ENCODE measurements at regions not wholly inside any gene's neighbourhood (a gene's known extent, or its start where the extent isn't known, plus 50 kb on each side); places are given as distances from the start of the nearest gene placed in this dataset.

GRCh38 chr2:23183733-23184132 lies 201.2 kb upstream of the KLHL29 start:
- no peak for DNase-seq

GRCh38 chr2:23198316-23199114 lies 186.5 kb upstream of the KLHL29 start:
- no peak for DNase-seq

- DNase-seq = no peak
Observed at GRCh38 chr2:23199115-23199918, 185.7 kb upstream of the KLHL29 start.

GRCh38 chr2:23200068-23200786 lies 184.8 kb upstream of the KLHL29 start:
- DNase-seq = no peak

- DNase-seq = no peak
Observed at GRCh38 chr2:23200787-23201114, 184.2 kb upstream of the KLHL29 start.

GRCh38 chr2:23203383-23203782 lies 181.6 kb upstream of the KLHL29 start:
- DNase-seq = no peak

- DNase-seq = no peak
Observed at GRCh38 chr2:23204685-23205242, 180.2 kb upstream of the KLHL29 start.

- no peak for DNase-seq
Observed at GRCh38 chr2:23206650-23207049, 178.3 kb upstream of the KLHL29 start.

- DNase-seq = no peak
Observed at GRCh38 chr2:23207871-23208270, 177.1 kb upstream of the KLHL29 start.

GRCh38 chr2:23208339-23208738 lies 176.6 kb upstream of the KLHL29 start:
- DNase-seq = no peak

GRCh38 chr2:23209059-23209458 lies 175.9 kb upstream of the KLHL29 start:
- DNase-seq = no peak

- no peak for DNase-seq
Observed at GRCh38 chr2:23211987-23212583, 172.9 kb upstream of the KLHL29 start.

GRCh38 chr2:23213196-23213595 lies 171.8 kb upstream of the KLHL29 start:
- DNase-seq = no peak

- DNase-seq = no peak
Observed at GRCh38 chr2:23215016-23215415, 170.0 kb upstream of the KLHL29 start.

- DNase-seq = no peak
Observed at GRCh38 chr2:23219666-23220065, 165.3 kb upstream of the KLHL29 start.

- DNase-seq = no peak
Observed at GRCh38 chr2:23220513-23221094, 164.4 kb upstream of the KLHL29 start.

GRCh38 chr2:23221236-23221635 lies 163.7 kb upstream of the KLHL29 start:
- DNase-seq = no peak

GRCh38 chr2:23221901-23222300 lies 163.1 kb upstream of the KLHL29 start:
- no peak for DNase-seq

- no peak for DNase-seq
Observed at GRCh38 chr2:23230885-23231284, 154.1 kb upstream of the KLHL29 start.

- no peak for DNase-seq
Observed at GRCh38 chr2:23231865-23232264, 153.1 kb upstream of the KLHL29 start.

- DNase-seq = no peak
Observed at GRCh38 chr2:23235292-23235691, 149.7 kb upstream of the KLHL29 start.

- DNase-seq = no peak
Observed at GRCh38 chr2:23235736-23236135, 149.2 kb upstream of the KLHL29 start.

GRCh38 chr2:23237147-23237546 lies 147.8 kb upstream of the KLHL29 start:
- no peak for DNase-seq

All from activated T-cell treated with anti-CD3 and anti-CD28 coated beads, Interleukin-2, amount 50 U/mL, for 1 hour (primary cell).